Astrocyte of the spinal cord (primary cell): ENCODE measurements at regions not wholly inside any gene's neighbourhood (a gene's known extent, or its start where the extent isn't known, plus 50 kb on each side); places are given as distances from the start of the nearest gene placed in this dataset.

Source experiments
- DNase-seq: peaks from one replicate; pipeline ENCODE4 v3.0.0; 2011; ENCODE audit warnings: low read depth, low spot score
- H3K4me3 ChIP-seq: 2 replicates; pipeline ENCODE4 v1.5.1; 2011; ENCODE audit warnings: low read depth, mild to moderate bottlenecking, low read length, moderate library complexity
- CTCF ChIP-seq: IDR thresholded peaks from 2 replicates; pipeline ENCODE4 v1.5.1; 2012; ENCODE audit warnings: low read depth, mild to moderate bottlenecking, low read length, inconsistent platforms
- in situ Hi-C: cut with HindIII; loops from 2 replicates; pipeline ENCODE4 v1.10.0; 2017; ENCODE audit warnings: low sequenced_read_pairs

DNA sequence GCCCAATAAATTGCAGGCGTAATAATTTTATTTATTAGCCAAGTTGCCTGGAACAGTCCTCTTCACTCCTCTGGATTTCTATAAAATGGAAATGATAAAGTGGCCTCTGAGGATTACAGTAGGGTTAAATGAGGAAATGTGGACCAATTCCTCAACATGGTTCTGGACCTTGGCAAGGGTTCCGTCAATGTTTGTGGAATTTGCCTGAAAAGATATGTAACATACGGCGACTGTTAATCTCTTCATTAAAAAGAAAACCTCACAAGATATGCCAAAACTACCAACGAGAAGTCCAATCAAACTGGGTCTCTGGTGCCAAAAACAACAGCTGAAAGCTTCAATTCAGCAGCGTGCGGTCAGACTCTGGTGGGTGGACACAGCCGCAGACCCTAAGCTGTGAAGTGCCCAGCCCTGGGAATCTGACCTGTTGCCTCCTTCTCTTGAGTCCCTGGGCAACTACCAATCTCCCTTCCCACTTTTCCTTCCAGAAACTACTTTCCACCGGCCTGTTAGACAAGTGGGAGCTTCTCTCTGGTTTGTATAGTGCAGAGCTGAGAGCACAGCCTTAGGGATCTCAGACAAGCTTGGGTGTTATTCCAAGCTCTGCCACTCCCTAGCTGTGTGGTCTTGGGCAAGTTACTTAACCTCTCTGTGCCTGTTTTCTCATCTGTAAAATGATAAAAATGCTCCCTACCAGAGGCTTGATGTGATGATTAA is 190.5 kb upstream of the GSC start:
- in situ Hi-C loops = no loop called here
- DNase-seq = no peak
- H3K4me3 ChIP-seq = no peak overlapping the region
- no peak for TF ChIP-seq CTCF

DNA sequence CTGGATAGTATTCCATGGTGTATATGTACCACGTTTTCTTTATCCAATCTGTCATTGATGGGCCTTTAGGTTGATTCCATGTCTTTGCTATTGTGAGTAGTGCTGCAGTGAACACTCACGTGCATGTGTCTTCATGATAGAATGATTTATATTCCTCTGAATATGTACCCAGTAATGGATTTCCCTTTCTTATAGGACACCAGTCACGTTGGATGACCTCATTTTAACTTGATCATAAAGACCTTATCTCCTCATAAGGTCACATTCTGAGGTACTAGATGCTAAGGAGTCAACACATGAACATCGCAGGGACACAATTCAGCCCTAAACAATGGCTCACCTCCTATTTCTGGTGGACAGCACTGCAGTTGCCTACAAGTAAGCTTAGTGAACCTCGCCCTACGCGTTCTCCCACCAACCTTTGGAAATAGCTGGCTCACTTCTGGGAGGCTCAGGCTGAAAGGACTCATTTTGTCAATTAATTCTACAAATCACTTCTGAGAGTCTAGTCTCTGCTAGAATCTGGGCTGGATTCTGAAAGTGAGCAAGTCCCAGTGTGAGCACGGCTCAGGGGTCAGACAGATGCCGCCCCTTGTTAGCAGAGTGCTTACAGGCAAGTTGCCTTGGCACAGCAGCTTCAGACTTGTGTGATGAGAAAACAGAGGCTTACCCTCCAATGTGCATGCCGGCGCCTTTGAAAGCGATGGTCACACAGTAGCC is 183.8 kb upstream of the GSC start:
- DNase-seq = no peak
- TF ChIP-seq CTCF = no peak
- no peak overlapping the region for H3K4me3 ChIP-seq
- in situ Hi-C loops = no loop called here

DNA sequence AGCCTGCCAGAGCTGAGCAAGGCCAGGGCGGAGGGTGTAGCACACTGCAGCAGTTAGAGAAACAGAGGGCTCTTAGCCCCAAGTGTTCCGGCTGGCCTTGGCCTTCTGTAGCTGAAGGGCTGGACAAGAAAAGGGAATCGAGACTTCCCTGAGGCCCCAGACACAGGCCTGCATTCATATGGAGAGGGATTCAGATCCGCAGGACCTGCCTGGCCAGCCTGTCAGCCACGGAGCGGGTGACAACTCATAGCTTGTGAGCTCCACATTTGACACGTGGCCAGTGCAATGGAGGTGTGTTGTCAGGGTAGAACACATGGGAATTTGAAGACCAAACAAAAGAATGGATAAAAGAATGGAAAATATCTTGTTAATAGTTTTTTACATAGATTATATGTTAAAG is 182.2 kb upstream of the GSC start:
- no peak overlapping the region for H3K4me3 ChIP-seq
- no peak for TF ChIP-seq CTCF
- no peak for DNase-seq
- in situ Hi-C loops = no loop called here

DNA sequence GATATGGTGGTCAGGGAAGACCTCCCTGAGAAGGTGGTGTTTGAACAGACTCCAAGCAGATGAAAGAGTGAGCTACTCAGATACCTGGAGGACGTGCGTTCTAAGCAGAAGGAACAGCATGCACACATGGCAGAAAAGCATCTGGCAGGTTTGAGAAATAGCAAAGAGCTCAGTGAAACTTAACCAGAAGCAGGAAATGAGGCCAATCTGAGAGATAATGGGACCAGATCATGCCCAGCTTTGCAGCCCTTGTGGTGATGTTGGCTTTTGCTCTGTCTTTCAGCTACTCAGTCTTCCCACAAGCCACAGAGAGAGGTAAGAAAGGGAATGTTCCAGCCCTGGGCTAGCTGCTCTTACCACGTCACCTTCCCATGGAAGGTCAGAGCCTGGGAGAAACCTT is 176.3 kb upstream of the GSC start:
- no peak for TF ChIP-seq CTCF
- no peak overlapping the region for H3K4me3 ChIP-seq
- in situ Hi-C loops = no loop called here
- no peak for DNase-seq

DNA sequence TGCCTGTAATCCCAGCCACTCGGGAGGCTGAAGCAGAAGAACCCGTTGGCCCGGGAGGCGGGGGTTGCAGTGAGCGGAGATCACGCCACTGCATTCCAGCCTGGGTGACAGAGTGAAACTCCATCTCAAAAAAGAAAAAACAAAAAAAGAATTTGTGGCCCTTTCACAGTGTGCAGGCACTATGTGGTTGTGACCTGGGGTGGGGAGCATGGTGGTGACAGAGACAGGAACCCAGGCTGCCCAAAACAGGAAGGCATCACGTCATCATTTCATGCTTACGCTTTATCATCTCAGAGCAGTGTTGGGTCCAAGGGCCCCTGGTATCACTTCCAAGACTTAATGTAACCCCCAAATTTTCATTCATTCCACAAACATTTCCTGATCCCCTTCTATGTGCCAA is 175.7 kb upstream of the GSC start:
- in situ Hi-C loops = no loop called here
- no peak for DNase-seq
- no peak overlapping the region for H3K4me3 ChIP-seq
- TF ChIP-seq CTCF = no peak

GRCh38 chr14:94944636-94945258 is 174.8 kb upstream of the GSC start:
- H3K4me3 ChIP-seq = no peak overlapping the region
- TF ChIP-seq CTCF = no peak
- in situ Hi-C loops = no loop called here
- DNase-seq = no peak
